GM21825 (cell line): ENCODE measurements at regions not wholly inside any gene's neighbourhood (a gene's known extent, or its start where the extent isn't known, plus 50 kb on each side); places are given as distances from the start of the nearest gene placed in this dataset.

Experiments
- ATAC-seq: cut with Tn5 transposase; IDR thresholded peaks from one replicate; pipeline ENCODE4 v1.9.1; 2021; ENCODE audit warnings: mild to moderate bottlenecking, moderate library complexity; ENCODE audit not compliant: unreplicated experiment

- ATAC-seq = no peak
These were observed 242.5 kb upstream of the FAT4 start for GRCh38 chr4:125072269-125072668.

GRCh38 chr4:125070861-125071260 lies 243.9 kb upstream of the FAT4 start:
- no peak for ATAC-seq

- no peak for ATAC-seq
These were observed 252.4 kb upstream of the FAT4 start for GRCh38 chr4:125062115-125063050.

GRCh38 chr4:125060376-125060775 lies 254.4 kb upstream of the FAT4 start:
- ATAC-seq = no peak

- ATAC-seq = no peak
These were observed 265.0 kb upstream of the FAT4 start for GRCh38 chr4:125049711-125050110.

- ATAC-seq = no peak
These were observed 269.4 kb upstream of the FAT4 start for GRCh38 chr4:125045311-125045710.

- no peak for ATAC-seq
These were observed 269.9 kb upstream of the FAT4 start for GRCh38 chr4:125044886-125045285.

GRCh38 chr4:125043486-125043885 lies 271.3 kb upstream of the FAT4 start:
- ATAC-seq = no peak

GRCh38 chr4:125042041-125042440 lies 272.7 kb upstream of the FAT4 start:
- ATAC-seq = no peak

- ATAC-seq = no peak
These were observed 273.3 kb upstream of the FAT4 start for GRCh38 chr4:125041372-125041930.

- no peak for ATAC-seq
These were observed 275.2 kb upstream of the FAT4 start for GRCh38 chr4:125039550-125039949.

GRCh38 chr4:125022855-125023501 lies 291.8 kb upstream of the FAT4 start:
- ATAC-seq = no peak

- no peak for ATAC-seq
These were observed 293.6 kb upstream of the FAT4 start for GRCh38 chr4:125021189-125021588.

- ATAC-seq = no peak
These were observed 294.4 kb upstream of the FAT4 start for GRCh38 chr4:125020089-125021034.

GRCh38 chr4:125016892-125017299 lies 297.9 kb upstream of the FAT4 start:
- ATAC-seq = no peak

GRCh38 chr4:125013891-125014290 lies 300.9 kb upstream of the FAT4 start:
- no peak for ATAC-seq

GRCh38 chr4:125011646-125012045 lies 299.1 kb upstream of the ANKRD50 start:
- ATAC-seq = no peak

- no peak for ATAC-seq
These were observed 298.4 kb upstream of the ANKRD50 start for GRCh38 chr4:125010796-125011503.

- ATAC-seq = no peak
These were observed 296.1 kb upstream of the ANKRD50 start for GRCh38 chr4:125008676-125009075.

- no peak for ATAC-seq
These were observed 292.1 kb upstream of the ANKRD50 start for GRCh38 chr4:125004676-125005075.
